ENCODE measurements at regions not wholly inside any gene's neighbourhood (a gene's known extent, or its start where the extent isn't known, plus 50 kb on each side); places are given as distances from the start of the nearest gene placed in this dataset.

- in situ Hi-C loops (cut with HindIII; ENCODE audit: low sequenced_read_pairs), result no loop called here
- no peak overlapping the region for H3K4me3 ChIP-seq (ENCODE audit: low read depth, low read length)
- TF ChIP-seq, protein P1, sequence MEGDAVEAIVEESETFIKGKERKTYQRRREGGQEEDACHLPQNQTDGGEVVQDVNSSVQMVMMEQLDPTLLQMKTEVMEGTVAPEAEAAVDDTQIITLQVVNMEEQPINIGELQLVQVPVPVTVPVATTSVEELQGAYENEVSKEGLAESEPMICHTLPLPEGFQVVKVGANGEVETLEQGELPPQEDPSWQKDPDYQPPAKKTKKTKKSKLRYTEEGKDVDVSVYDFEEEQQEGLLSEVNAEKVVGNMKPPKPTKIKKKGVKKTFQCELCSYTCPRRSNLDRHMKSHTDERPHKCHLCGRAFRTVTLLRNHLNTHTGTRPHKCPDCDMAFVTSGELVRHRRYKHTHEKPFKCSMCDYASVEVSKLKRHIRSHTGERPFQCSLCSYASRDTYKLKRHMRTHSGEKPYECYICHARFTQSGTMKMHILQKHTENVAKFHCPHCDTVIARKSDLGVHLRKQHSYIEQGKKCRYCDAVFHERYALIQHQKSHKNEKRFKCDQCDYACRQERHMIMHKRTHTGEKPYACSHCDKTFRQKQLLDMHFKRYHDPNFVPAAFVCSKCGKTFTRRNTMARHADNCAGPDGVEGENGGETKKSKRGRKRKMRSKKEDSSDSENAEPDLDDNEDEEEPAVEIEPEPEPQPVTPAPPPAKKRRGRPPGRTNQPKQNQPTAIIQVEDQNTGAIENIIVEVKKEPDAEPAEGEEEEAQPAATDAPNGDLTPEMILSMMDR (IDR thresholded peaks at IDR 0.05; ENCODE audit: low read depth, low read length), result no peak
- peak; percentile 41 for DNase-seq (ENCODE audit: low read depth, low spot score)
These were observed 555.2 kb downstream of the DCDC2C start for GRCh38 chr2:4258563-4258962.

GRCh38 chr2:4265936-4266335 is 562.6 kb downstream of the DCDC2C start:
- H3K4me3 ChIP-seq (ENCODE audit: low read depth, low read length), result no peak overlapping the region
- in situ Hi-C loops (cut with HindIII; ENCODE audit: low sequenced_read_pairs), result no loop called here
- TF ChIP-seq, protein P1 (IDR thresholded peaks at IDR 0.05; ENCODE audit: low read depth, low read length), result no peak
- no peak for DNase-seq (ENCODE audit: low read depth, low spot score)

DNA sequence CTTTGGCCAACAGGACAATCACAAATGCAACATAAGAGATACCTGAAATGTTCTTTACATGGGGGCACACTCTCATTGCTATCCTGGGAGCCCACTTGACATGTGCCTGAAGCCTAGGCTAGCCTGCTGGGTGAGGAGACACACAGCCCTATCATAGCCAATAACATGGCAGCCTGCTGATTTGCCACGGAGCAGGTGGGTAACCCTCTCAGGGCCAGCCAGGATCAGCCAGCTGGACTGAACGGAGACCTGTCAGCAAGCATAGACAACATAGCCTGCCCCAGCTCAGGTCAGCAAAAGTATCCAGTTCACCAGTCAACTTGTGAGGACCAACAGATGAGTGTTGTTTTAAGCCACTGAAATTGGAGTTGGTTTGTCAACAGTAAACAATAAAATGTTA is 566.5 kb downstream of the DCDC2C start:
- H3K4me3 ChIP-seq (ENCODE audit: low read depth, low read length), result no peak overlapping the region
- no peak for DNase-seq (ENCODE audit: low read depth, low spot score)
- in situ Hi-C loops (cut with HindIII; ENCODE audit: low sequenced_read_pairs), result no loop called here
- TF ChIP-seq, protein P1 (IDR thresholded peaks at IDR 0.05; ENCODE audit: low read depth, low read length), result no peak

GRCh38 chr2:4272261-4272858 is 569.0 kb downstream of the DCDC2C start:
- in situ Hi-C loops (cut with HindIII; ENCODE audit: low sequenced_read_pairs), result no loop called here
- no peak overlapping the region for H3K4me3 ChIP-seq (ENCODE audit: low read depth, low read length)
- DNase-seq (ENCODE audit: low read depth, low spot score), result no peak
- TF ChIP-seq, protein P1 (IDR thresholded peaks at IDR 0.05; ENCODE audit: low read depth, low read length), result no peak

DNA sequence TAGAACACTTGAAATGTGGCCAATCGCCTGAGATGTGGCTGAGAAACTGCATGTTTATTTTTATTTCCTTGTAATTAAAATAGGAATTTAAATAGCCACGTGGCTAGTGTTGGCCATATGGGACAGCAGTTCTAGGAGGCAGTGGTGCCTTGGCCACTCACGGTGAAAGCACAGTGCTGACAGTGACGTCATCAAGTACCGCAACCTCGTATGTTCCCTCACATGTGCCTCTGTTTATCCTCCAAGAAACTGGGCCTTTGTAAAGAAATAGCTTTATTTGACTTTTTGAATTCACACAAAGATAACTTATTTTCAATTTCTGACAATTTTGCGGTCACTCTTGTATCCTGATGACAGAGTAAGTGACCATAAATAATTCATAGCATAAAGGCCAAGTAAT is 575.0 kb downstream of the DCDC2C start:
- TF ChIP-seq, protein P1 (IDR thresholded peaks at IDR 0.05; ENCODE audit: low read depth, low read length), result no peak
- no peak overlapping the region for H3K4me3 ChIP-seq (ENCODE audit: low read depth, low read length)
- DNase-seq (ENCODE audit: low read depth, low spot score), result no peak
- in situ Hi-C loops (cut with HindIII; ENCODE audit: low sequenced_read_pairs), result no loop called here

DNA sequence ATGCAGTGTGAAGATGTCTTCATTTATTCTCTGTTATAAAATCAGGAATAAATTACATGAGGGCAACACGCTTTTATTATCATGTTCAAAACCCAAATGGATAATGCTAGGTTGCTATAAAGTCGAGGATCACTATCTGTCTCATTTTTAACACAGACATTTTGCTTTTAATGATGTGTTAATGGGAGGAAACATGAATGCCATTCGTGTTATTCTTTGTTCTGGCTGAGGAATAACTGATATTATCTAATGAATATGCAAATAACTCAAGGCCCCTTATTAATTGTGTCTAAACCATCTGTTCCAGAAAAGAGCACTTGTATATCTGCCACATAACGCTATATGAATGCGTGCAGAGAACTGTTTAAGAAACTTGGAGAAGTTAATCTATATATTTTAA is 576.1 kb downstream of the DCDC2C start:
- in situ Hi-C loops (cut with HindIII; ENCODE audit: low sequenced_read_pairs), result no loop called here
- no peak for DNase-seq (ENCODE audit: low read depth, low spot score)
- TF ChIP-seq, protein P1 (IDR thresholded peaks at IDR 0.05; ENCODE audit: low read depth, low read length), result no peak
- no peak overlapping the region for H3K4me3 ChIP-seq (ENCODE audit: low read depth, low read length)

DNA sequence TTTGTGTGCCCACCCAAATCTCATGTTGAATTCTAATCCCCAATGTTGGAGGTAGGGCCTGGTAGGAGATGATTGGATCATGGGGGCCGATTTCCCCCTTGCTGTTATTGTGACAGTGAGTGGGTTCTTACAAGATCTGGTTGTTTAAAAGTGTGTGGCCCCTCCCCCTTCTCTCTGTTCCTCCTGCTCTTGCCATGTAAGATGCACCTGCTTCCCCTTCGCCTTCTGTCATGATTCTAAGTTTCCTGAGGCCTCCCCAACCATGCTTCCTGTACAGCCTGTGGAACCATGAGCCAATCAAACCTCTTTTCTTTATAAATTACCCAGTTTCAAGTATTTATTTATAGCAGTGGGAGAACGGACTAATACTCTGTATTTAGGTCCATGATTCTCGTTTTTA is 588.1 kb downstream of the DCDC2C start:
- no peak for DNase-seq (ENCODE audit: low read depth, low spot score)
- TF ChIP-seq, protein P1 (IDR thresholded peaks at IDR 0.05; ENCODE audit: low read depth, low read length), result no peak
- no peak overlapping the region for H3K4me3 ChIP-seq (ENCODE audit: low read depth, low read length)
- in situ Hi-C loops (cut with HindIII; ENCODE audit: low sequenced_read_pairs), result no loop called here
